HG03175 (cell line): ENCODE measurements at regions not wholly inside any gene's neighbourhood (a gene's known extent, or its start where the extent isn't known, plus 50 kb on each side); places are given as distances from the start of the nearest gene placed in this dataset.
"Not testable (repeated sequence)": the region's sequence is repeated elsewhere in the genome, so short reads cannot be mapped to it uniquely, and the experiment has no call there.

Experiments
- ATAC-seq: cut with Tn5 transposase; IDR thresholded peaks from one replicate; pipeline ENCODE4 v1.9.1; 2021; ENCODE audit warnings: mild to moderate bottlenecking, moderate library complexity; ENCODE audit not compliant: unreplicated experiment

DNA sequence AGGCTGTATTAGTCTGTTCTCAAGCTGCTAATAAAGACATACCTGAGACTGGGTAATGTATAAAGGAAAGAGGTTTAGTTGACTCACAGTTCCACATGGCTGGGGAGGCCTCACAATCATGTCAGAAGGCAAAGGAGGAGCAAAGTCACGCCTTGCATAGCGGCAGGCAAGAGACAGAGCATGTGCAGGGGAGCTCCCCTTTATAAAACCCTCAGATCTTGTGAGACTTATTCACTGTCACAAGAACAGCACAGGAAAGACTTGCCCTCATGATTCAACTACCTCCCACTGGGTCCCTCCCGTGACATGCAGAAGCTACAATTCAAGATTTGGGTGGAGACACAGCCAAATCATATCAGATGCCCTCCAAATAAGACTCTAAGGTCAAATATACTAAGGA lies 139.4 kb upstream of the TOP1 start:
- not testable (repeated sequence) for ATAC-seq

DNA sequence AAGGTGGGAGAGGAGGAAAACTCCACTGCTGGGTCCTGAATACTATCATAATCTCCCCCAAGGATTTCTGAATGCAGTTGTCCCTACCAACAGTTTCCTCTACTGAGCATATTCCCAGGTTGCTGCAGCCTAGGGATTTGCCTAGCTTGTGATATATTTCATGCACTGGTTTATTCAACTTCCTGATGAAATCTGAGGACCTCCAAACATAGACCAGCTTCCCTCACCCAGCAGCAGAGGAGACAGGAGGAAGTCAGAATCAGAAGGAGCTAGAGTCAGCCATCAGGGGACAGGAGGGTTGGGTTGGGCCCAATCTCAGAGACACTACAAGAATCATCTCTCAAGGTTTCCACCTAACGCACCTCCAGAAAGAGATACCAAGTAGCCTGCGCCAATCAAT lies 138.4 kb upstream of the TOP1 start:
- no peak for ATAC-seq

DNA sequence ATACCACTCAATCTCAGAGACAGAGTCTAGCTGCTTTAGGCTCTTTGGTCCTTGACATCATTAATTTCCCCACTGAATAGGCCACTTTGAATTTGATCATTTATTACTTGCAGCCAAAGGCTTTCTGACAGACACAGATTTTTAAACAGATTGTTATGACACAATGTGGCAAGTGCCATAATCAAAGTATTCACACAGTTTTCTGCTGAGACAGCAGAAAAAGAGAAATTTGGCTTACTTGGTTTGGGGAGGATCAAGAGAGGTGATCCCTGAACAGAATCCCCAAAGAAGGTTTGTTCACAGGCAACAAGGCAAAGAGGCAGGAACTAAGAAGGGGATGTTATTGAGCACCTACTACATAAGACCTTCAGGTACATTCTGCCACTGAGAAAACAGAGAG lies 138.0 kb upstream of the TOP1 start:
- no peak for ATAC-seq

DNA sequence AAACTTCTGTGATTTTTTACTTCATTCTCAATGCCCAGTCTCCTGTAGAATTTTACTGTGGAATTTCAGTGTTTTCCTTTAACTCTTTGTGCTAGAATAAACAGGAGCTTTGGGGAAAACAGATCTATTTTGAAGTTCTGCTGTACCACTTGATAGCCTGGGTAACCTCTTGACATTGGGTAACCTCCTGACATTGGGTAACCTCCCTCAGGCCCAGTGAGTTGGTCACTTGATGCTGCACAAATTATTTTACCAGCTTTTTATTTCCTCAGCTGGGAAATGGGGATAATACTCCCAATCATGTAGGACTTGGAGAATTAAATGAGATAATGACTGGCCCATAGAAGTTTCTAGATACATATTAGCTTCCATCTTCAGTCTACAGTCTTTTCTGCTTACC lies 137.3 kb upstream of the TOP1 start:
- ATAC-seq = no peak

DNA sequence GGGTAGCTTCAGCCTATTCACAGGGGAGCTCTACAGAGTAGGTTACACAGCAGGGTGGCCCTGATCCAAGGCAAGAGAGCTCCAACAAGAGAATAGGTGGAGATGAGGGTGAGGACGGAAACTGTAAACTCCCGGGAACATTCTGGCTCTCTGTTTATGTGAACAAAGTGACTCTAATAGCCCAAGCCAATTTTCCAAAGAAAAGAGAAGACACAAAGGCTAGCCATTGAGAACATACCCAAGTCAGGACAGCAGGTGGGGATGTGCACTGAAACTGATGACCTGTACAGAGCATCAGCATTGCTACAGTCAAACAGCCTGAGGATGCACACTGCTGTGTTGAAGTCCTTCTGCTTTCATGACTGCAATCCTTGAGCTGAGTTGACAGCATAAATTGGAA lies 136.0 kb upstream of the TOP1 start:
- no peak for ATAC-seq

DNA sequence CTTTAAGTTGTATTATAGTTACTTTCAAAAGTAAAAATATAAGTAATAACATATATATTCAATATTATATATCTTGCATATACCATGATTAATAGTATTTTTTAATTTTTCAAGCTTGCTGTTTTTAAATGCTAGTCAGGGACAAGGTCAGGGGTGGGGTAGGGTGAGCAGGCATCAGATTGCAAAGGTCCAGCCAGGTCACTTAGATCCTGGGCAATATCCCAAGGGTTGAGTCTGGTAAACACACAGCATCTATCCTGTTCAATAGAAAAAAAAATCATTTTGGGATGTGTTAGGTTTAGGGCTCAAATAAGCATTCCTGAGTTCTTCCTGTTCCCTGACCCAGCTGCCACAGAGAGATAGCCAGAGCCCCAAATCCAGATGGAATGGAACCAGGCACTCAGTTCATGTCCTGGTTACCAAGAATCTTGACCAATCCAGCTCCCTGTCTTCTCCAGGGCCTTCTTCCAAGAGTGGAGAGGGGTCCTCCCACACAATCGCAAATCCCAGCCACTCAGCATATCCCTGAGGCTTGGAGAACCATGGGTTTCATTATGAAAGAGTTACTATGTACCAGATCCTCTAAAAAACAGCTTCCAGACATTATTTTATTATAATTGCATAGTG lies 134.9 kb upstream of the TOP1 start:
- ATAC-seq = no peak

DNA sequence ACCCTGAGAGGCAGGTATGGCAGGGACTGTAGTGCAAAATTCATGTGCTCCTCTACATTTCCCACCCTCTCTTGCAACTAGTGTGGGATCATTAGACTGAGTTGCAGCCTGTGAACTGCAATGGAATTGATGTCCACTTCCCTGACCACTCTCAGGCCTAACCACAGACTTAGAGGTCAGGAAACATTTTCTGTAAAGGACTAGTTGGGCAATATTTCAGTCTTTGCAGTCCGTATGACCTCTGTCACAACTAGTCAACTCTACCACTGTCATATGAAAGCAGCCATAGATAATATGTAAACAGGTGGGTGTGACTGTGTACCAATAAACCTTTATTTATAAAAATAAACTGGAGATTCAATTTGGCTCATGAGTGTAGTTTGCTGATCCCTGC lies 134.4 kb upstream of the TOP1 start:
- ATAC-seq = no peak

DNA sequence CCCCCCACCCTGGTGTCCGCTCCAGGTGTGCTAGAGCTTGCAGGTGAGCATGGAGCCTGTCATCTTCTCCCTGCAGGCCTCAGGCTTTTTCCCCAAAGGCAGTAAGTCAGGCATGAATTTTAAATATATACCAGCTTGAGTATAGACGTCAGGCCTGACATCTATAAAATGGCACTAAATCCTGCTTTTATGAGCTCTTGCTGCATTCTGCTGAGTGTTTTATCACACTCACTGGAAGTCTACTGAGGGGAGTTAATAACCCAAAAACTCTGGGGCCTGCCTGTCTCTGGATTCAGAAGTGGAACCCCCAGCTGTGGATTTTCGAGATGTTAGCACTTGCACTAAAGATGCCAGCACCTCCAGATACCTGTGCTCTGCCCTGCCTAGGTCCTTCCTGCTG lies 133.4 kb upstream of the TOP1 start:
- ATAC-seq = no peak

DNA sequence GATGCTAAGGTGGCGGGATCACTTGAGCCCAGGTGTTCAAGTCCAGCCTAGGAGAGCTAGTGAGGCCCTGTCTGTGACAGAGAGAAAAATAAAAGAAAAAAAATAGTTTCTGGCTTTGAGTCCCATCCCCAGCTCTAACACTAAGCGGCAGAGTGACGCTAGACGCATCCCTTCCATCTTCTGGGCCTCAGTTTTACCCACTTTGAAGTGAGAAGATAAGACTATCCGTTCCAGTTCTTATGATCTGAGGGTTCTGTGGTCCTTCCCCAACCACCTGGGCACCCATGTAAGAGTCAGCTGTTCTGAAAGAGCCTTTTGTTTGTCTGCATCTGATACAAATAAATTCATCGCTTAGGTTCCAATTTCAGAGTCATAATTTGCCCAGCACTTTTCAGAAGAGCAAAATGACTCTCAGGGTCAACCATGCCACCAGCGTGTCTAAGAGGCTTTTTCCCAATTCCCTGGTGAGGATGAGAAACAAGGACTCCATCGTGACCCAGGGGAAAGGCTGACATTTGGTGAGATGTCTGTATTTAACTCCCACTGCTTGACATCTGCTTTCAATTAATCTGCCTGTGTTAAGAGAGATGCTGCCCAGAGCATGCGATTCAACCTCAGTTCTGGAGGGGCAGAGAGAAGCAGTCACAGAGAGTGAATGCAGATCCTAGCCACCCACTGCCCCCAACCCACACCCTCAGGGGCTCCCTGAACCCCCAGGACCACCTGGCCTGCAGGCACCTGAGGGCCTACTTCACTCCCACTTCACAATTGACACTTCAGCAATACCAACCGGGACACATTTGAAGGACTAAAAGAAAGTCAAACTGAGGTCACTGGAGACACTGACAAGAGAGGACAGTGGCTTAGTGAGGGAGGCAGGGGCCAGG lies 131.6 kb upstream of the TOP1 start:
- ATAC-seq = no peak

DNA sequence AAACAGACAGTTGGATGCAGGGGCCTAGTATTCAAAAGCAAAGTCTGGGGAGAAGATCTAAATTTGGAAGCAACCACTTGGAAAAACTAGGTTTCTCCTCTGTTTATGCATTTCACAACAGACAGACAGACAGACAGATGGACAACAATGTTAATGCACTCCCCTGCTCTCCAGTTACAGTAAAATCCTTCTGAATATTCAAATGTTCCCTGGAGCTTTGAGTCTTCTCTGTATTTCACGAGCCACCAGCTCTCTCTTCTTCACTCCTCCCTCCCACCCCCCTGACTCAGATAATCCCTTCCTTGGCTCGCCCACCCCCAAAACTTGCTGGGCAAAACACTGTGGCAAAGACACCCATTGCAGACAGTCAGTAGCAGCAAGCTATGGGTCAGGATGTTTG lies 129.3 kb upstream of the TOP1 start:
- no peak for ATAC-seq

DNA sequence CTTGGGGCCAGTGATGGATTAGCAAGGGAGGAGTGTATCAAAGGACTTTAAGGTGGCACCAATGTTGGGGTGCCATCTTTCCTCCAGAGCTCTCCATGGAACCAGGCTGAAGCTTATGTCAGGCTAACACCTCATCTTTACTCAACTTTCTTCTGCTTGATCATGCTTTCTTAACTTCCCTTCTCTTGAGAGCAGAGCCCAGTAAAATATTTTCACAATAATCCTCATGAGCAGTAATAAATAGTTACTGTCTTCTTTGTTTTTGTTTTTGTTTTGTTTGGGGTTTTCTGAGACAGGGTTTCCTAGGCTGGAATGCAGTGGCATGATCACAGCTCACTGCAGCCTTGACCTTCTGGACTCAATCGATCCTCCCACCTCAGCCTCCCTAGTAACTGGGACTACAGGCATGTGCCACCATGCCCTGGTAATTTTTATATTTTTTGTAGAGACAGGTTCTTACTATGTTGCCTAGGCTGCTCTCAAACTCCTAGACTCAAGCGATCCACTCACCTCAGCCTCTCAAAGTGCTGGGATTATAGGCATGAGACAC lies 127.9 kb upstream of the TOP1 start:
- ATAC-seq = no peak

DNA sequence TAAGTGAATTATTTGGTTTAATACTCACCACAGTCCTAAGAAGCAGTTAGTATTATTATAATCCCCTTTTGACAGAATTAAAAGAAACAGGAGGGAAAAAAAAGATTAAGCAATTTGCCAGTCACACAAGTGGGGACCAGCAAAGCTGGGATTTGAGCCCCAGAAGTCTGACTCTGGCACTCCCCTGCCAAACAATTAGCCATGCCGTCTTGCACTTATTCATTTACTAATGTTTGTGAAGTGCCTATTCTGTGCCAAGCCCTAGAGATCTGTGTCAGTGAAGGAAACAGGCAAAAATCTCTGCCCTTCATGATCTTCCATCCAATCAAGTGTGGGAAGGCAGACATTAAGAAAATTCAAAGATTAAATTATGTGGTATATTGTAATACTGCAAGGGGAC lies 126.0 kb upstream of the TOP1 start:
- no peak for ATAC-seq

DNA sequence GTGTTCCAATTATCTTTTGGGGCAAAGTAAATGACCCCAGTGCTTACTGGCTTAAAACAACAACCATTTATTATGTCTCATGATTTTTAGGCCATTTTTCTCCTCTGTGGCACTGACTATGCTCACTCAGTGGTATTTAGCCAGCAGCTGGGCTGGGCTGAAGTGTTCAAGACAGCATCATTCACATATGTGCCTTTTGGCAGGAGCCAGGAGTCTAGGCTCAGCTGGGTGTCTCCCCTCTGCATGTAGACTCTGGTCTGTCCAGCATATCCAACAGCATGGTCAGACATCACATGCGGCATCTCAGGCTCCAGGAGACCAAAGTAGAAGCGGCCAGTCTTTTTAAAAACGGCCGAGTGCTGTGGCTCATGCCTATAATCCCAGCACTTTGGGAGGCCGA lies 120.3 kb upstream of the TOP1 start:
- no peak for ATAC-seq

DNA sequence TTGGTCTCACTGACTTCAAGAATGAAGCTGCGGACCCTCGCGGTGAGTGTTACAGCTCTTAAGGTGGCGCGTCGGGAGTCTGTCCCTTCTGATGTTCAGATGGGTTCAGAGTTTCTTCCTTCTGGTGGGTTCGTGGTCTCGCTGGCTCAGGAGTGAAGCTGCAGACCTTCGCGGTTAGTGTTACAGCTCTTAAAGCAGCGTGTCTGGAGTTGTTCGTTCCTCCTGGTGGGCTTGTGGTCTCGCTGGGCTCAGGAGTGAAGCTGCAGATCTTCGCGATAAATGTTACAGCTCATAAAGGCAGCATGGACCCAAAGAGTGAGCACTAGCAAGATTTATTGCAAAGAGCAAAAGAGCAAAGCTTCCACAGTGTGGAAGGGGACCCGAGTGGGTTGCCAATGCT lies 119.1 kb upstream of the TOP1 start:
- not testable (repeated sequence) for ATAC-seq

DNA sequence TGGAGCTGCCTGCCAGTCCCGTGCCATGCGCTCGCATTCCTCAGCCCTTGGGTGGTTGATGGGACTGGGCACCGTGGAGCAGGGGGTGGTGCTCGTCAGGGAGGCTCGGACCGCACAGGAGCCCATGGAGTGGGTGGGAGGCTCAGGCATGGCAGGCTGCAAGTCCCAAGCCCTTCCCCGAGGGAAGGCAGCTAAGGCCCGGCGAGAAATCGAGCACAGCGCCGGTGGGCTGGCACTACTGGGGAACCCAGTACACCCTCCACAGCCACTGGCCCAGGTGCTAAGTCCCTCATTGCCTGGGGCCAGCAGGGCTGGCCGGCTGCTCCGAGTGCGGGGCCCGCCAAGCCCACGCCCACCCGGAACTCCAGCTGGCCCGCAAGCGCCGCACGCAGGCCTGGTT lies 118.2 kb upstream of the TOP1 start:
- ATAC-seq = not testable (repeated sequence)

DNA sequence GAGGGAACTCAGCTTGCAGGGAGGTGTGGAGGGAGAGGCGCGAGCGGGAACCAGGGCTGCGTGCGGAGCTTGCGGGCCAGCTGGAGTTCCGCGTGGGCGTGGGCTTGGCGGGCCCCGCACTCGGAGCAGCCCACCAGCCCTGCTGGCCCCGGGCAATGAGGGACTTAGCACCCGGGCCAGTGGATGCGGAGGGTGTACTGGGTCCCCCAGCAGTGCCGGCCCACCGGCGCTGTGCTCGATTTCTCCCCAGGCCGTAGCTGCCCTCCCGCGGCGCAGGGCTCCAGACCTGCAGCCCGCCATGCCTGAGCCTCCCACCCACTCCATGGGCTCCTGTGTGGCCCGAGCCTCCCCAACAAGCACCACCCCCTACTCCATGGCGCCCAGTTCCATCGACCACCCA lies 117.5 kb upstream of the TOP1 start:
- ATAC-seq = not testable (repeated sequence)

DNA sequence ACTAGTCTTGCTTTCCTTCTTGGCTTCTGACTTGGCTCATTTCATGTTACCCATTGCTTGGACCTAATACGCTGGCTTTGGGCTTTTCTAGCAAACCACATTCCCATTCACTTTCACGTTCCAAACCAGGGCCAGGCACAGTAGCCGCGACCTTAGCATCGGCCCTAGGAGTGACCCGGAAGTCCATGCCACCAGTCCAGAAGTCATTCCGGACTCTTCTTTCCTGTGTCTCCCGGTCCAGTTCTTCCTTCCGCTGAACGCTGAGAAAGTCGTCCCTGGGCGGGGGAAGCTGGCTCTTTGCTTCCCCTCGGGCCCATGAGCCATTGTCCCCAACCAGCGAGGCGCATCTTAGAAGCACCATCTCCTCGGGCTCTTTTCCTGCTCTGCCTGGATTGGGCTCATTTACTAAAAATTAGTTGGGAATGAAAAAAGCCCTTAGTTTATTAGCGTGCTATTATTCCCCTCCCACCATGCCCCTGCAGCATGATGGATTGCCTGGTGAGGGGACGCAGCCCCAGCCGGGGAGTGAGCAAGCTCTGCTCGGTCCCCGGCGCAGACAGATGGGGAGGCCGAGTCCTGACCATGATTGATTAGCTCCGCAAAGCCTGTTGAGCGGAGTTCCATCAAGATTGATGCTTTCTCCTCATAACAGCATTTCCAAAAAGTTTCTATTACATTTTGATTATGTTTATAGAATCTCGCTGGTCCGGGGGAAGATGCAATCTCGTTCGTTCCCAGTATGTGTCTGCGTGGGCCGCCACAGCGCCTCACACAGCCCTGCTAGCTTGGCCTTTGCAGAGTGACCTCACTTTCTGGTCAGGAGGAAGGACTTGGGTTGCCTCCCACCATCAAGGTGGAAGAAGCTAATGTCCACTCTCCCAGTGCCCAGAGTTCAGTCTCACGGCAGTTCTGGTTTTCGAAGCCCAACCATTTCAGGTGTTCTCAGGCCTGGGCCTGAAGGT lies 115.1 kb upstream of the TOP1 start:
- ATAC-seq = no peak

DNA sequence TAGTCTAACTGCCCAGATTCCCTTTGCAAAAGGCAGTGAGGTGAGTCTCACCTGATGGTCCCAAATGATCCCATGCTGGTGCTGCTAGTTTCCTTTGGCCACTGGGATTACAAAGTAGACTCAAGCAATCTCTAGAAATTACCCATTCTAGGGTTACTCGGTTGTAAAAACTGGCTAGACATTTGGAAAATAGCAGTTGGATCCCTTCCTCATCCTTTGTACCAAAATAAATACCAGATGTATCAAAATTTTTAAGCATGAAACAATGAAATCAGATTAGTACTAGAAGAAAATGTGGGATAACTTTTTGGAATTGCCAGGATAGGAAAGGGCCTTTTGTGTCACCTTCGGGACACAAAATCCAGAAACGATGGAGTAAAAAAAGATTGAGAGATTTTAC lies 112.9 kb upstream of the TOP1 start:
- ATAC-seq = no peak

DNA sequence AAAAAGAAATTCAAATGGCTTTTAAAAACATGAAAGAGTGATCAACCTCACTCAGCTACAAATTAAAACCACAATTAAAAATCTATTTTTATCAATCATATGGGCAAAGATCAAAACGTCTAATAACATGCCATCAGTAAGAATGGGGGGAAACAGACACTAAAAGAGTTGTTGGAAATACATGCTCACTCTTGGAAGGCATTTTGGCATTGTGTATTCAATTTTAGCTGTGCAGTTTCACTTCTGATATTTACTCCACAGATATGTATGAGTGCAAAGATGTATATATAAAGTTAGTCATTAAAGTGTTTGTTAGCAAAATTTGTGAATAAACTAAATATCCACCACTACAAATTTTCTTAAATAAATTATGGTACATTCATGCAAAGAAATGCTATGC lies 112.3 kb upstream of the TOP1 start:
- ATAC-seq = no peak

DNA sequence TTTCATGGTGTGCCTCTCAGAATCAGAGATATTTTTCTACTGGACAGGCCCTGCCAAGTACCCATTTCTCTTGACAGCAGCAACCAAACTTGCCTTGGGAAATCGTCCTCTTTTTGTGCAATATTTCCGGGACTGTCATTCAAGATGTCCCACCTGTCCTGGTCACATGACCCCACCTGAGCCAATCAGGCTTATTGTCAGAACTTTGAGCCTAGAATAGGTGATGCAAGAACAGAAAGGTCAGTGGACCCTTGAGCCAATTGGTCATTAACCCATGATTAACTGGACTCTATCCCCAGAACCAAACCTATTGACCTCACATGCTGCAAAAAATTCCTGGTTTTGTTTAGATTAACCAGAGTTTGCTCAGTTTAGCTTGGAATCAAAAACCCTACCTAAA lies 108.3 kb upstream of the TOP1 start:
- ATAC-seq = no peak

DNA sequence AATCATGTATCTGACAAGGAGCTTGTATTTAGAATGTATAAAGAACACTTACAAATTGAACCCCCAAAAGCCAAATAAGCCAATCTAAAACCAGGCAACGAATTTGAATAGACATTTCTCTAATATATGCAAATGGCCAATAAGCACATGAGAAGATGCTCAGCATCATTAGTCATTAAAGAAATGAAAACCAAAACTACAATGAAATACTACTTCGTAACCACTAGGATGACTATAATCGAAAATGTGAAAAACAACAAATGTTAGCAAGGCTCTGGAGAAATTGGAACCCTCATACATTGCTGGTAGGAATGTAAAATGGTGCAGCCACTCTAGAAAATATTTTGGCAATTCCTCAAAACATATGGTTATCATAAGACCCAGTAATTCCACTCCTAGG lies 105.8 kb upstream of the TOP1 start:
- ATAC-seq = no peak
